Brain microvascular endothelial cell (primary cell): ENCODE measurements at regions not wholly inside any gene's neighbourhood (a gene's known extent, or its start where the extent isn't known, plus 50 kb on each side); places are given as distances from the start of the nearest gene placed in this dataset.
"Not testable (repeated sequence)": the region's sequence is repeated elsewhere in the genome, so short reads cannot be mapped to it uniquely, and the experiment has no call there.

Experiments
- DNase-seq: peaks from one replicate; pipeline ENCODE4 v3.0.0-alpha.2; 2020
- H3K27ac ChIP-seq: fragments of 250-450 bp; sonication (Bioruptor Pico); 2 replicates; pipeline ENCODE4 v1.5.1; 2020; ENCODE audit warnings: mild to moderate bottlenecking, moderate library complexity
- H3K27me3 ChIP-seq: fragments of 250-450 bp; sonication (Bioruptor Pico); replicated peaks from 2 replicates; pipeline ENCODE4 v1.5.1; 2020; ENCODE audit warnings: mild to moderate bottlenecking
- H3K36me3 ChIP-seq: fragments of 250-450 bp; sonication (Bioruptor Pico); replicated peaks from 2 replicates; pipeline ENCODE4 v1.5.1; 2020; ENCODE audit warnings: mild to moderate bottlenecking
- H3K4me3 ChIP-seq: 2 replicates; pipeline ENCODE4 v1.5.1; 2011; ENCODE audit warnings: low read depth, mild to moderate bottlenecking, control low read depth, low read length, moderate library complexity
- CTCF ChIP-seq: IDR thresholded peaks from 2 replicates; pipeline ENCODE4 v1.5.1; 2011; ENCODE audit warnings: low read depth, mild to moderate bottlenecking, moderate library complexity, low read length, control low read depth, inconsistent platforms; ENCODE audit errors: missing control alignments
- in situ Hi-C: cut with HindIII; loops from 2 replicates; pipeline ENCODE4 v1.10.0; 2017; ENCODE audit warnings: low sequenced_read_pairs, low pct_ligation_motif_present

DNA sequence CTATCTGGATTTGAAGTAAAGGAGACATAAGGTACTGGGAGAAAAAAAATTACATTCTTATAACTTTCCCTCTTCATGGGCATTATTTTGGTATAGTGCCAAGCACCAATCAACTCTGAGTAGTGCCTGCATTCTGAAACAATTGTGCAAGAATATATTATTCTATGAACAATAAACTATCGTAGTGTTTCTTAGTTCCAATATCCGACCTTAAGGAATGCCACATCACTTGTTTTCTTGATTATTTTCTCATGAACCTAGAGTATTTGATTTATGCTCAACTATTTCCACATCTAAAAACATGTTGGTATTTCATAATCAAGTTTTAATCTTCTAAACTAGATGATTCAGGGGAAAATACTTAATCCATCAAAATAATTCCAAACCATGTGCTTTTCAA lies 294.4 kb upstream of the TBX18 start:
- in situ Hi-C loops: no loop called here
- H3K36me3 ChIP-seq: no peaks in the 10 kb centered on the region
- H3K27me3 ChIP-seq: no peaks in the 10 kb centered on the region
- no peak overlapping the region for H3K27ac ChIP-seq
- TF ChIP-seq CTCF: no peak
- no peak for DNase-seq
- no peak overlapping the region for H3K4me3 ChIP-seq

GRCh38 chr6:85050149-85050548 lies 285.8 kb upstream of the TBX18 start:
- no peak overlapping the region for H3K4me3 ChIP-seq
- no peak overlapping the region for H3K27ac ChIP-seq
- DNase-seq: no peak
- H3K36me3 ChIP-seq: no peaks in the 10 kb centered on the region
- no peaks in the 10 kb centered on the region for H3K27me3 ChIP-seq
- no peak for TF ChIP-seq CTCF
- in situ Hi-C loops: no loop called here

DNA sequence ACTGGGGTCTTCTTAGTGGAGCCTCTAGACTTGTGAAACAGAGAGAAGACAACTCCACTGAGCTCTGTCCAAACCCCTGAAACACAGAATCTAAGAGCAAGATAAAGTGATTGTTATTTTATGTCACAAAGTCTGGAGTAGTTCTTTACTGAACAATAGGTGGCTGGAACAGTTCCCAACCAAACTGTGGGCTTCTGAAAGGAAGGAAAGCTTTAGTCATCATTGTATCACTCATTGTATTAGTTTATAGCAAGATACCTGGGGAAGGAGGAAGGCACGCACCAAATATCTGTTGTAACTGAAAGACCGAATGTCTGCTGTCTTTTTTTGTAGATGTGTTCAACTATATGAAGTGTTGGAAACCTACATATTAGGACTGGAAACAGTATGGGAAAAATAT lies 284.9 kb upstream of the TBX18 start:
- TF ChIP-seq CTCF: no peak
- Histone ChIP-seq H3K27me3 (no peaks in the 10 kb centered on the region), H3K36me3 (no peaks in the 10 kb centered on the region), H3K4me3 (no peak overlapping the region), H3K27ac (no peak overlapping the region)
- in situ Hi-C loops: no loop called here
- peak; percentile 14 for DNase-seq

DNA sequence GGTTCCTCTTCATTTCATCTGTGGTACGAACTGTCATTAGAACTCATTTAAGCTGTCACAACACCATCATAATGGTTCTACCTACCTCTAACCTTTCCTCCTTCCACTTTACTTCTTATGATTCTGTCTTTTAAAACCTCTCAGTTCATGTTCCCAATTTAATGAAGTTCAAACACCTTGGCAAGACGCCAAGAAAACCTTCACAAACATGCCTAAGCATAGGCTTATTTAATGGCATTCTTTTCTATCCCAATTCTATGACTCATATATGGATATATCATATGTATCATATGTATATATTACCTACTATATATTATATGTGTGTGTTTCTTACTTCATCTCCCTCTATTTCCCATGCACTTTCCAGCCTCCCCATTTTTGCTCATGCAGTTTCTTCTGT lies 283.4 kb upstream of the TBX18 start:
- Histone ChIP-seq H3K27ac (no peak overlapping the region), H3K27me3 (no peaks in the 10 kb centered on the region), H3K36me3 (no peaks in the 10 kb centered on the region), H3K4me3 (no peak overlapping the region)
- no peak for TF ChIP-seq CTCF
- in situ Hi-C loops: no loop called here
- DNase-seq: no peak

DNA sequence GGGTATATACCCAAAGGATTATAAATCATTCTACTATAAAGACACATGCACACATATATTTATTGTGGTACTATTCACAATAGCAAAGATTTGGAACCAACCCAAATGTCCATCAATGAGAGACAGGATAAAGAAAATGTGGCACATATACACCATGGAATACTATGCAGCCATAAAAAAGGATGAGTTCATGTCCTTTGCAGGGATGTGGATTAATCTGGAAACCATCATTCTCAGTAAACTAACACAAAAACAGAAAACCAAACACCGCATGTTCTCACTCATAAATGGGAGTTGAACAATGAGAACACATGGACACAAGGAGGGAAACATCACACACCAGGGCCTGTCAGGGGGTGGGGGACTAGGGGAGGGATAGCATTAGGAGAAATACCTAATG lies 281.4 kb upstream of the TBX18 start:
- H3K27ac ChIP-seq, DNase-seq, H3K36me3 ChIP-seq, H3K27me3 ChIP-seq, H3K4me3 ChIP-seq, in situ Hi-C loops: not testable (repeated sequence)

- no peak overlapping the region for H3K4me3 ChIP-seq
- H3K27ac ChIP-seq: no peak overlapping the region
- no peaks in the 10 kb centered on the region for H3K27me3 ChIP-seq
- no peak for DNase-seq
- H3K36me3 ChIP-seq: no peaks in the 10 kb centered on the region
- in situ Hi-C loops: no loop called here
- no peak for TF ChIP-seq CTCF
These were observed 280.0 kb upstream of the TBX18 start for GRCh38 chr6:85044361-85044760.
